Left lobe of liver (tissue), 2 donors: ENCODE measurements at regions not wholly inside any gene's neighbourhood (a gene's known extent, or its start where the extent isn't known, plus 50 kb on each side); places are given as distances from the start of the nearest gene placed in this dataset.

Experiments
- ATAC-seq: fragments of 200-7000 bp; cut with Tn5 transposase; one replicate; pipeline ENCODE4 v1.9.1; 2020; ENCODE audit warnings: mild to moderate bottlenecking, moderate library complexity
- DNase-seq: peaks from one replicate; pipeline ENCODE4 v3.0.0-alpha.2; 2020; ENCODE audit warnings: low spot score
- donor health status: DM: no; HTN: no; CAD: no; lungs with moderate emphysema.
- donor health status: DM: no; HTN: yes; CAD: no.

DNA sequence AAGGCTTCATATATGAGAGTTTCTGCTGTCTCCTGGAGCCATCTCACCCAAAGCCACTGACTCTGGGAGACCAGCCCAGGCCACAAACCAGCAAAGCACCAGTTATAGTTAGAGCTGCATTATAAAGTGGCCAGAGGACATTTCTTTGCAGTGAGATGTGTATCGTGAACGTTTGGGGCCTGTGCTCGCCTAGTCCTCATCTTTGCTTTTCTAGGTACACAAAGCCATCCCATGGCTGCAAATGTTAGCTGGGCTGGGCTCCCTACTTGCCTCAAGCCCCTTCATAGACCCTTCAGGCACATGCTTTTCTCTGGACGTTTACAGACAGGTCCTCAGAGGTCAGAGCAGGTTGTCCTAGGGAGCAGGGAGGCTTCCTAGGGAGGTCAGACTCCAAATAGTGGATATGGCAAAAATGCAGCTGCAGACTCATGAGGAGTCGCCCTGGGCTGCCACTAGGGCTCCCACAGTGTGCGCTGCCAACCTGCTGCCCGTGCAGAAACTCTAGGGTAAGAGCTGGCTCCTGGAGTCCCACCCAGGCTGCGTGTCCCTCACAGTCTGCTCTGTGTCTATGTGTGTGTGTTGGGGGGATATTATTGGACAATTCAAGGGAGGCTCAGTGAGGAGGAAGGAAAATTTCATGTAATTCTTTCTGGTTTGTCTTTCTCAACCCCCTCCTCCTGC lies 141.0 kb downstream of the RPIA start:
- ATAC-seq = no peak

DNA sequence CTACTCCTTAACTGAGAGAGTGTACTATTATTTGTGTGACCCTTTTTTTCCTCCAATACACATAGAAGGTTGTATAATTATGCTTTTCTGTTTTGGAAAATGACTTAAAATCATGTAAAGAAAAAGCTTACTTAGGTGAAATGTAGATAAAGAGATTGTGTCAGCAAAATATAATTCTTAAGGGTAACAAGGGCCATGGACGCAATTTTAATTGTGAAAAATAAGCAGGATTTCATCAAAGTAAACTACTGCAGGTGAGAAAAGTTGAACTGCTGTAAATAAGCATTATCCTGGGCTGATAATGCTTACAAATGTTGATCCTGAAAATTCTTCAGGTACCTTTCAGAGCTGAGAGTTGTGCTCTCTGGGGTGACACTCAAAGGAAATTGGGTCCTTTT lies 141.5 kb downstream of the RPIA start:
- DNase-seq = no peak
- ATAC-seq = no peak

More for the DNA sequence above, 141.0 kb downstream of the RPIA start:
- no peak for DNase-seq

DNA sequence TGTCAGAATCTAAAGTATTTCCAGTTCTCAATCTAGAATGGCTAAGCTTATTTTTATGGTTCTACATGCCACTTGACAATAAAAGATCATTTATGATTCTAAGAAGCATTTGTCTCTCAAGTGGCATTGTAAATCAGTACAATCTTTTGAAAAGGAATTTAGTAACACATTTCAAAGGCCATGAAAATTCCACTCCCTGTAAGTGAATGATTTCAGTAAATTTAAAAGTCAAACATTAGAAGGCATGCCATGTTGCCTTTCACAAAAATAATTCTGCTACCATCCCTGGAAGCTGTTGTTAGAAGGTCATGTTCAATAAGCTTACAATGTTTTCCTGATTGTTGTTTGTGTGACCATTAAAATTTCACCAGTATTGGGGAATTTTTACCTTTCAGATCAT lies 142.9 kb downstream of the RPIA start:
- DNase-seq (no peak), ATAC-seq (no peak)

DNA sequence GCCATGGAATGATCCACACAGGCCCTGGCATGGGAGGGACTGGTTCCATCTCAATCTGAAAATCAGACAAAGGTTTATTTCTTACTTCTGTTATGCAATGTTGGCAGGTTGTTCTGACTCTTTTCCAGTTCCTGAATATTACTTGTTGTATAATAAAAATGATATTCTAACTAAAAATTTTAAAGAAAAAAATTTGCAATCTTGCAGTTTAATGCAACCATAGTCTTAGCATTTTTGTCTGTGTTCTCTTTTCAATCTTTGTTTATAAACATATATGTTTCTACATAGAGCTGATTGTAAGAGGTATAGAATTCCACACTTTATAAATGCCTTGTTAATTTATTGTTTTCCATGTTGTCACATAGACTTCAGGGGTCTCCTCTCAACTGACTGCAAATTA lies 143.4 kb downstream of the RPIA start:
- DNase-seq (no peak), ATAC-seq (no peak)

DNA sequence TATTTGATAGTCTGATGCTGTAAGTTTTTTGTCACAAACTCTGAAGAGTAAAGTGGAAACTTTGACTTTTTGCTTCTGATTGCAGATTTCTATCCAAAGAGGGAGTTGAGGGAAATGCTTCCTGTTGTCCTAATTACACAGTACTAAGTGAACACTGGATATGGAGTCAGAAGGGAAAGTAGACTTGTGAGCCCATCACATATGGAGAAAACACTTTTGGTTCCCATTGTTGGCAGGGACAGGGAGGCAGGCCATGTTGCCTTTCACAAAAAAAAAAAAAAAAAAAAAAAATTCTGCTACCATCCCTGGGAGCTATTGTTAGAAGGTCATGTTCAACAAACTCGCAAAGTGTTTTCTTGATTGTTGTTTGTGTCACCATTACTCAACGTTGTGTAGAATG lies 144.3 kb downstream of the RPIA start:
- ATAC-seq (no peak), DNase-seq (no peak)

DNA sequence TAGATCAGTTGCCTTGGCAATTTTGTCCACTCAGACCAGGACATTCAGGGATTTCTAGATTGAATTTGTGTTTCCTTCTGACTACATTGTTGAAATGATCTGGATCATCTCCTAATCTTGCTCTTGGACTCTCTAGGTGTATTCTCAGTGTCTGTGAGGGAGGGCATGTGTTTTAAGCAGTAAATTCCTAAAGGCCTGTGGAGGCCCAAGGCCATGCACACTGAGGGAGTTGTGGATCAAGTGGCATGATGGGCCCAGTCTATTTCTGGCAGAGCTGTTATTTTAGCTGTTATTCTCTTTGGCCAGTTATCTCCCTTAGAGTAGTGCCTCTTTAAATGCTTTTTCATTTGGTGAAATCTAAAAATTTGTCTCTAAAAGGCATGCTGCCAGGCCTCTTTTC lies 144.9 kb downstream of the RPIA start:
- DNase-seq = no peak
- ATAC-seq = no peak

DNA sequence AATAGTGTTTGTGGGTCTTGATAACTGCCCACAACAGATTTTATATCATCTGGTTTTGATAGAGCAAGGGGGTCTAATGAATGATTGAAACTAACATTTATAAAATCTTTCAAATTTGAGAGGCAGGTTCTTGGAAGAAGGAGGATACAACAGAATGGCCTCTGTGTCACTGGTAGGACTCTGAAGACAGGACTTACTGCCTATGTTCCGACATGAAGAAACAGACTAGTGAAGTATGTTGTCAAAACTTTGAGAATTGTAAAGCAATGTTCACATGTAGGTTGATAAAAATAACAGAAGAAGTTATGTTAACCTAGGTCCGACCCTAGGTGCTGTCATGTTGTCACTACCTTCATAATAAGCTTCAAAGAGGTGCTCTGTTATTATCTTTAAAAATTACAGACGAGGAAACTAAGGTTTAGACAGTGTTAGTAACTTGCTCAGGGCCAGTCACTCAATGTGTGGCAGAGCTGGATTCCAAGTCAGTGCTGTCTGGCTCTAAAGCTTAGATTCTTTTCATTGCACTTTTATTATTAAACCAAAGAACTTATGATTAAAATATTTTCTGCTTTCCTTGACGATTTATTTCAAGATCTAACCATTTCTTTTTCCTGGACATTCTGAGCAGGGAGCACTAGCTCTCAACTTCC lies 146.2 kb downstream of the RPIA start:
- no peak for ATAC-seq
- no peak for DNase-seq

DNA sequence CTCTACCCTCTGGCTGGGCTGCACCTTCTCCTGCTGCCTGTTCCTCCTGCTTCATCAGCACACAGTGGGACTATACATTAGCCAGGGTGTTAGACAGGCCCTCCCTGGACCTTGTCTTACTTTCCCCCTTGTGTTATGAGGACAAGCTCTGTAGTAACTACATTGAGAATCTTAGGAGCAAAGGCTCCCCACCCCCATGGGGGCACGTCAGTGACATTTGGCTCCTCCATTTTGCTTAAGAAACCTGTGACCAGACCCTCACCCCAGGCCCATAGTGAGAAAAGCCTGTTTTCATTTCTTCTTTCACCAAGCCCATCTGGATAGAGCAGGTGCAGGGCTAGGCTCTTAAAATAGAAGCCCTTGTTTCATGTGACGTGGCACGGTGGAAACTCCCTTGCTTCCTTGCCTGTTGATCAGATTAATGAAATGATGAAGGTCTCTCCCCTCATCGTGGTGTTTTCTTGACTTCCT lies 146.7 kb downstream of the RPIA start:
- ATAC-seq = no peak
- no peak for DNase-seq

DNA sequence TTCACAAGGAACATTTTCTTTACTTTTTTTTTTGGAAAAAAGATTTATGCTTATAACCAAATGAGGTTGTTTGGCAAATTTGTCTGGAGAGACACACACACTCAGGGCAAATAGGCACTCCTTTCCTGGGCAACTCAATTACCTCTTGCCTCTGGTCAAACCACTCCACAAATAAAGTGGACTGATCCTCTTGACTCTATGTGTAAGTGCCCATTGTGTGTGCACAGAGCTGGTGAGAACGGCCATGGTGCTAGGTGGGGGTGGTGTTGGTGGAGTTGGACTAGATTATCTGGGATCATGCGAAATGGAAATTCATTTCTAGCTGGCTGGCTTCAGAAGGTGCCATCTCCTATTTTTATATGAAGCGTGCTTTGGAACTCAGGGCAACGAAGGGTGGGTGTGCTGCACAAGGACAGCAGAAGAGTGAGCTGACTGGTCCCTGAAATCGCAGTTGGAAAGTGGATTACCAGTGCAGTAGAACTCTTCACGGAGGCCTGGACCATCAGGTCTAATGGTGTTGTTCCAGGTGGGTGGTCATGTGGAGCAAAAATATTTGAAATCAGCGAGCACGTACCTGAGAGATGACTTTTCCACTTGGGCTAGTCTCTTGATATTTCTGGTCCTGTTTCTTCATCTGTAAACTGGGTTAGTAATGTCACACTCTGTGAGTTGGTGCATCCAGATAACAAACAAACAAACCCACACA lies 149.9 kb downstream of the RPIA start:
- ATAC-seq (no peak), DNase-seq (no peak)

DNA sequence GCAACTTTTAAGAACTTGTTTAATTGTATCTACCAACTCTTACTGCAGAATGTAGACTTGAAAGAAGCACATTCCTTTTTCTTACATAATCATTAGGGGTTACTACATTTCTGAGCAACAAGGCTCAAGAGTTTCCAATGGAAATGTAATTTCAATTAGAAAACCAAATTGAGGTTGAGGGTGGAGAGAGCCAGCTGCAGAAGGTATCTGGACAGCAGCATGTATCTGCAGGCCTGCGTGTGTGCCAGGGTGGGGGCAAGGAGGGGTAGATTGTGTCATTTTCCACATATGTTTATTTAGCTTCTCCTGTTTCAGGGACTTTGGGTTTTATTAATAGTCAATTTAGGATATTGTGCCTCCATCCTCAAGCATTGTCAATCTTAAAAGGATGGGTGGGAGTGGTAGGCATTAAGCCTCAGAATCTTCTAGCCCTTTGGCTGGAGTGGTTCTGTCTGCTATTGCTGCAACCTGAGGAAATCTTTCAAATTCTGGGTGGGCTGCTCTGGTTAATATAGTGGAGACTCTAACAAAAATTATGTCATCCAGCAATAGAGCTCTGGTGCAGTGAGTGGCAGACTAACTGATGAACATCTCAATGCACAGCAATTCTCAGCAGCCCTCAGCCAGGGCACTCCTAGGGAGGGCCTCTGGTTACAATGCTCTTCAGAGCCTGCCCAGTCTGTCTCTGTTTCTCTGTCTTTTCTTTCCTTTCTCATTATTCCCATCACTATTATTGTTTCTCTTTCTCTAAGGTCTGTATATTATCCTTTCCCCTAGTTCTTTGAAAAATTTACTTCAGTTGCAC lies 151.4 kb downstream of the RPIA start:
- DNase-seq (no peak), ATAC-seq (no peak)

DNA sequence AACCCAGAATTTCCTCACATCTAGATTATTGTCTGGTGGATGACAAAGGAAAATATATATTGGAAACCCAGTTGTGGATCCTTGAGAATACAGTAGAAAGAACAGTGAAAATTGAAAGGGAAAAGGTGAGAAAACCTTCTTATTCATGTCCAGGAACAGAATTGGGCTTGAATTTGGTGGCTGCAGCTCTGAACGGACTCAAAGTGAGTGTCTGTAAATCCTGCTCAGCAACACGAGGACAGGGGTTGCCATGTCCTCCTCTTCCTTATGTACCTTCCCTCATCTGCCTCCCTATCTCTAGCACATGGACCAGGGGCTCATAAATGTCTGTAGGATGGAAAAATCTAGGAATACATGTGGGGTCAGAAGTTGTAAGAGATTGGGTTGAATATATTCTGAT lies 152.2 kb downstream of the RPIA start:
- no peak for DNase-seq
- ATAC-seq = no peak

DNA sequence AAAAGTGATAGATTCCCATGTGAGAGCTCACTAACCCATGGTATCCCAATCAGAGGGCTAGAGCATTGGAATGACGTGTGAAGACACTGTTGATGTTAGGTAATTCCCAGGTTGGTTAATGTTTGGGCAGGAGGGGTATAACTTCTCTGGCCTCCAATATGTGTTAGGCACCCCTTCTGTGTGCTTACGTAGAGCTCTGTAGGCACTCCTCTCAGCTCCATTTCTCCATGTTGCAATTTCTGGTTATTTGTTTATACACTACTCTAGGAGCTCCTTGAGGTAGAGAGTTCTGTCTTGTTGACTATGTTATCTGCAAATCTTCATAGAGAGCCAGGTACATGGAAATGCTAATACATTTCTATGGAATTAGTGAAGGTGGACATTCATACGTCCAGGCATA lies 153.5 kb downstream of the RPIA start:
- DNase-seq = no peak
- no peak for ATAC-seq

DNA sequence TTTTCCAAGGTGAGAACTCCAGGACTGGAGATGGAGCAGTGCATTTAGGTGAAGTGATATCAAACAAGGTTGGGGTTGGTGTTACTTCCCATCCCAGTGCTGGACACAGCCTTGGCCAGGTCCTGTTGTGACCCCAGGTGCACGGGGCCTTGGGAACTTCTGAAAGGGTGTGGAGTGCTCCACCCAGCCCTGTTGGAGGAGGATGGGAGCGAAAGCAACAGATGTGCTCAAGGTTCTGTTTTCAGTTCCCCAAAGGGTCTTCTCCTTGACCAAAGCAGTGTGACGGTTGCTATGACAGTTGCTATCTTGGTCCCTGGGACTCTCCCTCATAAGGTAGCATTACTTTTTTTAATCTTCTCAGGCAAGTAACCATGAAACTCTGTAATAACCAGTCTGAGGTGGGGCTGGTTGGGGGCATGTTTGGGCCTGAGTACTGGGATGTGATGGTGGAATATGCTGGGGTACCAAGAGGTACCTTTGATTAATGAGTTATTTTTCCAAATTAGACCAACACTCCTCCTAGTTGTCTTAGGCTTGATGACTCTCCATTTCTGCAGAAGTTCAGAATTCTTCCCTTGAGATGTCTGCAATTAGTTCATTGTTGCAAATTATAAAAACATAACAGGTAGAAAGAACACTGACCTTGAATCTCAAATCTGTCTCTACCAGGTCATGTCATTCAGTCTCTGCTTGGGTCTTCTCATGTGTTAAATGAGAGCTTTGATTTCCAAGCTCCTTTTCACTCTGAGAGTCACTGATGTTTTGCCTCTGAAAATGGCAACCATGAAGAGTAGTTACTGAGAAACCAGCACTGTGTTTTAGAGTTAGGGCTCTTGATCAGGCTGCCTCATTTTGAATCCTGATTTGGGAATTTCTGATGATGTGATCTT lies 154.5 kb downstream of the RPIA start:
- no peak for DNase-seq
- no peak for ATAC-seq

DNA sequence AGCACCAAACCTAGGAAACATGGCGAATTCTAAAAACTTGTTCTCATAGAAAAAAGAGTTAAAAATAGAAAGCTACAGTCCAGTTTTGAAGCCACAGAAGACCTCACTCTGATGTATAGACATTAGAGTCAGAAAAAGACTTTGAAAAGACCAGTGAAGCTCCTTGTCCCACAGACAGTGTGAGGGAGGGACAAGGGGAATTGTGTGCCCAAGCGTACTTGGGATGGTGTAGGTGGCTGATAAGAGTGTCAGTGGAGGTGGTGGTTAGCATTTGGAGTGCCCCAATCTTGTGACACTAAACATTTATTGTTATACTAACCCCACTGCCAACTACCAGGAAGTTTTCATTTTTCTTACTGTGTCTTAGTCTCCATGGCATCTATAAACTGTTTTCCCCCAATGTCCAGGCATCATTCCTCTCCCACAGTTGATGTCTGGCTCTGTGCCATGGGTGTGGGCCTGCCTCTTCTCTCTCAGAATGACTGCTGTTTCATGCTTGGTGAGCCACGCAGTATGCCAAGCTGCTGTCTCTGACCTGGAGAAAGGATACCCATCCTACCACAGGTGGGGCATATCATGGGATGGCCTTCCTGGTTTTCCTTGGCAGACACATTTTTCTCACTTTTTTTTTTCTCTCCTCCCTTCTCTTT lies 161.4 kb downstream of the RPIA start:
- DNase-seq (no peak), ATAC-seq (no peak)

DNA sequence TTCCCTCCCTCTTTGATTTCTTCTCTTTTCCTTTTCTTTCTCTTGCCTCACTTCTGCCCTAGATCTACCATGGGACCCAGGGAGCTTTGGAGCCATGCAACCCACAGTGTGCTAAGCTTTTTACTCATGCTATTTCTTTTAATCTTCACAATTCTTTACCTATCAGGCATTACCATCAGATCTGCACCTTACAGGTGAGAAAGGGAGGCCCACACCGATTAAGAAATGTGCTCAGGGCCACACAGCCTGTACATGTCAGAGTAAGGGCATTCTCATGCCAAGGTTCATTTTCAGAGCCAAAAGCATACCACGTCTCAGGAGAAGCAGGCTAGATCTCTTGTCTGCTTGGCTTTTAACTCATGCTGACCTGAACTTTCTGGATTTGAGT lies 161.9 kb downstream of the RPIA start:
- no peak for ATAC-seq

DNA sequence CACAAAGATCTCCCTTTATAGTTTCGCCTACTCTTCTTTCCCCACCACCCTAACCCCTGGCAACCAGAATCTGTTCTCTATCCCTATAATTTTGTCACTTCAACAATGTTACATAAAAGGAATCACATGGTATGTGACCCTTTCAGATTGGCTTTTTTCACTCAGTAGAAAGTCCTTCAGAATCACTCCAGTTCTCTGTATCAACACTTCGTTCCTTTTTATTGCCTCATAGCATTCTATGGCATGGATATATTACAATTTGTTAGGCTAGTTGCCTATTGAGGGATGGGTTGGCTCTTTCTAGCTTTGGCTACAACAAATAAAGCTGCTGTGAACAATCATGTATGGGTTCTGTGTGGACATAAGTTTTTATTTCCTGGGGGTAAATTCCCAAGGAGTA lies 163.1 kb downstream of the RPIA start:
- DNase-seq (no peak), ATAC-seq (no peak)

More for the DNA sequence above, 161.9 kb downstream of the RPIA start:
- no peak for DNase-seq

DNA sequence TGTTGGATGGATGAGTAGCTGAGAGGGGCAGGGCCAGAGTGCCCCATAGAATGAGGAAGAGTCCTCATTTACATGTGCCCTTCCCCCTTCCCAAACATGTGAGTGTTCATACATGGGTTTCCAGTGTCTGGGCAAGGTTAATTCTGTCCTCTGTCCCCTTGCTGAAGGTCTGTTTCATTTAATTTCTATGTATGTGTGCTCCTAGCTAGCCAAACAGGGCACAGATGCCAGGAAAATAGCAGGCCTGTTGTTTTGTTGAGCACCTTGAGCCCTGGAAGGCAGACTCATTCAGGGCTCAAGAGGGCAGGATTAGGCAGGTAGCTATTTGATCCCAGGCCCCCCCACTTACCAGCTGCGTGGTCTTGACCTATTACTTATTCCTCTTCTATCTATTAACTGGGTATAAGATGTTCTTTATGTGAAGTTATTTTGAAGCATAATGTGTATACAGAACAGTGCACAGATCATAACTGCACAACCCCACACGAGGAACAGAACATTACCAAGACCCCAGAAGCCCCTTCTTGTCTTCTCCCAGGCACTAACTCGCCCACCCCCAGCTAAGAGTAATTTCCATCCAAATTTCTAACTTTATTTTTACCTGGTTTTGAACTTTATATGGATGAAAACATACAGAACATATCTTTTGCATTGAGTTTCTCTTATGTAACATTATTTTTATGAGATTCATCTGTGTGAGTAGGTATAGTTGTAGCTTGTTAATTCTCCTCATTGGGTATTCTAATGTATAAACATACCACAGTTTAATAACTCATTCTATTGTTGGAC lies 164.3 kb downstream of the RPIA start:
- DNase-seq (no peak), ATAC-seq (no peak)

DNA sequence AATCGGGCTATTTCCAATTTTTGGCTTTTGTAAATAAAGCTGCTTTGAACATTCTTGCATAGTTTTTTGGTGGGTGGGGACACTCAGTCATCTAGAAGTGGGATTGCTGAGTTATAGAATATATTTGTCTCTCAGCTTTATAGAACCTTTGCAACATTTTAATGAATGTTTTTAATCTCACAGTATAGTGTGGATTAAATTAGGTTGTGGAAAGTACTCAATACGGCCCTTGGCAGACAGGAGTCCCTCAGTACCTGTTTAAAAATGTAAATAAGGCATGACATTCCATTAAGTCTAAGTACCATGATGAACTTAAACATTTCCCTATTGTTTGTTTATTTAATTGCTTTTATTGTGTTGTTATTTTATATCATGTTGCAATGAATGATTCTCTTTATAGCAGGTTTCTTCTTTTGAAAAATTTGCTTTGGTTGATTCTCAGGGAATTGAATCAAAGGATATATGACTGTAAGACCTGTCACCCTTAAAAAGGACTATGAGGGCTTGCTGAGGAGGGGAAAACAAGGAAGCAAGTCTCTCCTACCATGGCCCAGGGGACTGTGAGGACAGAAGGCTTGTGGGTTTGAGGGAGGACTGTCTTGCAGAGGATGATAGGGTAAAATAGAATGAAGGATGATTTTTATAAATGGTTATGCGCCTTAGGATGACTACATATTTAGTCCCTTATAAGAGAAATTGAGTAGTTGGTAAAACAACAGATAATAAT lies 165.1 kb downstream of the RPIA start:
- no peak for DNase-seq

More for the DNA sequence above, 165.1 kb downstream of the RPIA start:
- no peak for ATAC-seq
